SK-N-SH treated with all-trans-retinoic acid at 6 μM for 48 hours (cell line): ENCODE measurements at regions not wholly inside any gene's neighbourhood (a gene's known extent, or its start where the extent isn't known, plus 50 kb on each side); places are given as distances from the start of the nearest gene placed in this dataset.
A peak's percentile ranks its signal among the peaks of the same experiment; 100 is the strongest.
"Not testable (repeated sequence)": the region's sequence is repeated elsewhere in the genome, so short reads cannot be mapped to it uniquely, and the experiment has no call there.

Experiments used
- ATAC-seq: fragments of 200-7000 bp; cut with Tn5 transposase; 3 replicates; pipeline ENCODE4 v1.9.1; 2020; ENCODE audit warnings: mild to moderate bottlenecking, moderate library complexity
- BACH2 ChIP-seq: fragments of 250-450 bp; sonication (Bioruptor Pico); IDR thresholded peaks from 2 replicates; pipeline ENCODE4 v1.9.0; 2021; ENCODE audit warnings: mild to moderate bottlenecking, borderline replicate concordance
- CREB5 ChIP-seq: fragments of 250-450 bp; sonication (Bioruptor Pico); IDR thresholded peaks from 2 replicates; pipeline ENCODE4 v1.5.1; 2020; ENCODE audit warnings: low read depth, mild to moderate bottlenecking, moderate library complexity
- CSDC2 ChIP-seq: fragments of 250-450 bp; sonication (Bioruptor Pico); IDR thresholded peaks from 2 replicates; pipeline ENCODE4 v1.5.0; 2020; ENCODE audit warnings: mild to moderate bottlenecking, moderate library complexity
- CSRNP3 ChIP-seq: fragments of 250-450 bp; sonication (Bioruptor Pico); IDR thresholded peaks from 2 replicates; pipeline ENCODE4 v1.5.1; 2021; ENCODE audit warnings: mild to moderate bottlenecking, moderate library complexity
- ESRRG ChIP-seq: fragments of 250-450 bp; sonication (Bioruptor Pico); IDR thresholded peaks from 2 replicates; pipeline ENCODE4 v1.6.1; 2021; ENCODE audit warnings: mild to moderate bottlenecking
- GLIS3 ChIP-seq: fragments of 250-450 bp; sonication (Bioruptor Pico); IDR thresholded peaks from 2 replicates; pipeline ENCODE4 v1.5.0; 2020; ENCODE audit warnings: mild to moderate bottlenecking, moderate library complexity
- ISL1 ChIP-seq: fragments of 250-450 bp; sonication (Bioruptor Pico); IDR thresholded peaks from 2 replicates; pipeline ENCODE4 v2.1.2; 2022; ENCODE audit warnings: mild to moderate bottlenecking, moderate library complexity
- OSR1 ChIP-seq: fragments of 250-450 bp; sonication (Bioruptor Pico); IDR thresholded peaks from 2 replicates; pipeline ENCODE4 v1.8.0; 2022; ENCODE audit warnings: moderate library complexity, mild to moderate bottlenecking, inconsistent platforms
- PATZ1 ChIP-seq: fragments of 250-450 bp; sonication (Bioruptor Pico); IDR thresholded peaks from 2 replicates; pipeline ENCODE4 v1.8.0; 2020; ENCODE audit warnings: mild to moderate bottlenecking, moderate library complexity, borderline replicate concordance
- POU6F1 ChIP-seq: fragments of 250-450 bp; sonication (Bioruptor Pico); IDR thresholded peaks from 2 replicates; pipeline ENCODE4 v1.8.0; 2021; ENCODE audit warnings: low read depth, mild to moderate bottlenecking, moderate library complexity, borderline replicate concordance
- RARB ChIP-seq: fragments of 250-450 bp; sonication (Bioruptor Pico); IDR thresholded peaks from 2 replicates; pipeline ENCODE4 v1.8.0; 2021; ENCODE audit warnings: mild to moderate bottlenecking, moderate library complexity
- SNAI2 ChIP-seq: fragments of 250-450 bp; sonication (Bioruptor Pico); IDR thresholded peaks from 2 replicates; pipeline ENCODE4 v1.5.0; 2020; ENCODE audit warnings: mild to moderate bottlenecking, moderate library complexity
- TCF4 ChIP-seq: fragments of 250-450 bp; sonication (Bioruptor Pico); IDR thresholded peaks from 2 replicates; pipeline ENCODE4 v1.8.0; 2021; ENCODE audit warnings: mild to moderate bottlenecking, moderate library complexity, borderline replicate concordance
- TOX ChIP-seq: fragments of 250-450 bp; sonication (Bioruptor Pico); IDR thresholded peaks from 2 replicates; pipeline ENCODE4 v1.8.0; 2021; ENCODE audit warnings: mild to moderate bottlenecking, moderate library complexity, borderline replicate concordance
- TSHZ2 ChIP-seq: fragments of 250-450 bp; sonication (Bioruptor Pico); IDR thresholded peaks from 2 replicates; pipeline ENCODE4 v1.5.0; 2020; ENCODE audit warnings: mild to moderate bottlenecking, moderate library complexity
- ZC3H10 ChIP-seq: fragments of 250-450 bp; sonication (Bioruptor Pico); IDR thresholded peaks from 2 replicates; pipeline ENCODE4 v1.5.1; 2021; ENCODE audit warnings: mild to moderate bottlenecking, moderate library complexity
- ZFP3 ChIP-seq: fragments of 250-450 bp; sonication (Bioruptor Pico); IDR thresholded peaks from 2 replicates; pipeline ENCODE4 v1.5.0; 2020; ENCODE audit warnings: mild to moderate bottlenecking, moderate library complexity
- ZNF565 ChIP-seq: fragments of 450-650 bp; formaldehyde crosslinking; conservative IDR thresholded peaks from 2 replicates; pipeline ENCODE4 v1.5.0; 2020; ENCODE audit warnings: low read depth, mild to moderate bottlenecking, moderate library complexity
- ZNF70 ChIP-seq: fragments of 450-650 bp; formaldehyde crosslinking; IDR thresholded peaks from 2 replicates; pipeline ENCODE4 v1.5.0; 2020; ENCODE audit warnings: mild to moderate bottlenecking, moderate library complexity

- ATAC-seq = peak; percentile 37; the same call in 2 of the 3 replicates
- TF ChIP-seq ESRRG (CRISPR knock-in tag) (no peak), TCF4 (CRISPR knock-in tag) (no peak), TOX (CRISPR knock-in tag) (no peak), BACH2 (CRISPR knock-in tag) (no peak), CREB5 (no peak), ISL1 (CRISPR knock-in tag) (no peak), POU6F1 (CRISPR knock-in tag) (no peak), ZC3H10 (CRISPR knock-in tag) (no peak), TSHZ2 (no peak), GLIS3 (CRISPR knock-in tag) (no peak), CSRNP3 (no peak), SNAI2 (CRISPR knock-in tag) (no peak), RARB (CRISPR knock-in tag) (no peak), OSR1 (CRISPR knock-in tag) (no peak), ZNF70 (CRISPR knock-in tag) (no peak), ZFP3 (no peak), ZNF565 (no peak)
Observed at GRCh38 chr1:148353461-148354283, 129.4 kb downstream of the PPIAL4G start.

- TF ChIP-seq CSDC2 (CRISPR knock-in tag) = no peak
- TF ChIP-seq ZNF70 (CRISPR knock-in tag) = no peak
- no peak for TF ChIP-seq TCF4 (CRISPR knock-in tag)
- TF ChIP-seq PATZ1 = no peak
- ATAC-seq = no peak
Observed at GRCh38 chr1:148352470-148353053, 130.5 kb downstream of the PPIAL4G start.

- TF ChIP-seq TOX (CRISPR knock-in tag) = no peak
- no peak for TF ChIP-seq OSR1 (CRISPR knock-in tag)
- TF ChIP-seq ESRRG (CRISPR knock-in tag) = no peak
- TF ChIP-seq TCF4 (CRISPR knock-in tag) = no peak
- ATAC-seq = no peak
Observed at GRCh38 chr1:148347781-148348180, 135.3 kb downstream of the PPIAL4G start.

- peak; percentile 57; the same call in 2 of the 3 replicates for ATAC-seq
Observed at GRCh38 chr1:148345659-148346151, 137.4 kb downstream of the PPIAL4G start.

- ATAC-seq = not testable (repeated sequence)
Observed at GRCh38 chr1:148344651-148345050, 138.5 kb downstream of the PPIAL4G start.

GRCh38 chr1:148341729-148342128 lies 141.4 kb downstream of the PPIAL4G start:
- not testable (repeated sequence) for ATAC-seq

- ATAC-seq = not testable (repeated sequence)
Observed at GRCh38 chr1:148336121-148336918, 146.8 kb downstream of the PPIAL4G start.
